HEK293 (cell line): ENCODE measurements at regions not wholly inside any gene's neighbourhood (a gene's known extent, or its start where the extent isn't known, plus 50 kb on each side); places are given as distances from the start of the nearest gene placed in this dataset.

Experiments used
- CTCF ChIA-PET: fragments of 350-600 bp; formaldehyde crosslinking; extraction: SDS; loops from one replicate; lab custom pipeline; 2021; ENCODE audit warnings: antibody characterized with exemption; lab: Yijun Ruan, JAX
- POLR2A ChIA-PET: fragments of 300-600 bp; formaldehyde crosslinking; extraction: SDS; loops from one replicate; lab custom pipeline; 2020; ENCODE audit warnings: antibody characterized with exemption, inconsistent platforms; lab: Yijun Ruan, JAX
- H3K27ac ChIP-seq: fragments of 200-500 bp; sonication (Bioruptor generic); 2 replicates; pipeline ENCODE4 v1.5.1; 2014; ENCODE audit warnings: low read depth, low read length, control low read depth, inconsistent platforms; ENCODE audit errors: extremely low read depth
- H3K36me3 ChIP-seq, 2 experiments: fragments of 200-500 bp in 1 of 2; sonication (Bioruptor generic) in 1 of 2; 1 replicate in 1 of 2; 2 replicates in 1 of 2; pipeline ENCODE4 v1.5.1; 2014 to 2017; ENCODE audit warnings: inconsistent platforms in 2 of 2, low read length in 2 of 2; ENCODE audit not compliant: control insufficient read depth in 2 of 2, insufficient read depth in 1 of 2
- H3K4me1 ChIP-seq: fragments of 200-500 bp; sonication (Bioruptor generic); 2 replicates; pipeline ENCODE4 v1.5.1; 2014; ENCODE audit warnings: mild to moderate bottlenecking, low read length, inconsistent platforms; ENCODE audit not compliant: control insufficient read depth, insufficient read depth
- H3K4me3 ChIP-seq: 2 replicates; pipeline ENCODE4 v1.5.1; 2011; ENCODE audit warnings: low read depth, mild to moderate bottlenecking, control low read depth, low read length, moderate library complexity
- H3K9me3 ChIP-seq: fragments of 200-500 bp; sonication (Bioruptor generic); 2 replicates; pipeline ENCODE4 v1.5.1; 2014; ENCODE audit warnings: low read depth, low read length, inconsistent platforms; ENCODE audit not compliant: control insufficient read depth, insufficient read depth
- GLIS1 ChIP-seq: fragments of 450-650 bp; formaldehyde crosslinking; IDR thresholded peaks from 2 replicates; pipeline ENCODE4 v1.5.1; 2016; ENCODE audit warnings: missing biosample characterization, missing genetic modification characterization
- HOXA7 ChIP-seq: sonication (generic); formaldehyde crosslinking; IDR thresholded peaks from 2 replicates; pipeline ENCODE4 v1.8.1; 2022; ENCODE audit warnings: missing genetic modification reagents, borderline replicate concordance
- KLF7 ChIP-seq: fragments of 450-650 bp; formaldehyde crosslinking; IDR thresholded peaks from 2 replicates; pipeline ENCODE4 v1.5.1; 2016; ENCODE audit warnings: missing biosample characterization, missing genetic modification characterization, borderline replicate concordance
- MEIS1 ChIP-seq: sonication (generic); formaldehyde crosslinking; IDR thresholded peaks from 2 replicates; pipeline ENCODE4 v1.8.1; 2022; ENCODE audit warnings: missing genetic modification reagents, mild to moderate bottlenecking, borderline replicate concordance
- OSR2 ChIP-seq: fragments of 450-650 bp; formaldehyde crosslinking; IDR thresholded peaks from 2 replicates; pipeline ENCODE4 v1.5.1; 2016; ENCODE audit warnings: missing biosample characterization, missing genetic modification characterization
- OVOL3 ChIP-seq: fragments of 450-650 bp; formaldehyde crosslinking; IDR thresholded peaks from 2 replicates; pipeline ENCODE4 v1.5.1; 2016; ENCODE audit warnings: missing biosample characterization, missing genetic modification characterization
- RBAK ChIP-seq: fragments of 450-650 bp; formaldehyde crosslinking; IDR thresholded peaks from 2 replicates; pipeline ENCODE4 v1.5.1; 2016; ENCODE audit warnings: missing biosample characterization, missing genetic modification characterization
- ZNF132 ChIP-seq: fragments of 450-650 bp; formaldehyde crosslinking; IDR thresholded peaks from 2 replicates; pipeline ENCODE4 v1.5.1; 2017; ENCODE audit warnings: missing biosample characterization, missing genetic modification characterization, borderline replicate concordance
- ZNF174 ChIP-seq: fragments of 450-650 bp; formaldehyde crosslinking; IDR thresholded peaks from 2 replicates; pipeline ENCODE4 v1.5.0; 2017; ENCODE audit warnings: missing biosample characterization, mild to moderate bottlenecking, missing genetic modification characterization
- ZNF2 ChIP-seq: fragments of 450-650 bp; formaldehyde crosslinking; IDR thresholded peaks from 2 replicates; pipeline ENCODE4 v1.5.1; 2016; ENCODE audit warnings: missing biosample characterization, missing genetic modification characterization
- ZNF266 ChIP-seq: fragments of 450-650 bp; formaldehyde crosslinking; IDR thresholded peaks from 2 replicates; pipeline ENCODE4 v1.5.1; 2016; ENCODE audit warnings: missing biosample characterization, missing genetic modification characterization, low read depth
- ZNF324 ChIP-seq: fragments of 450-650 bp; formaldehyde crosslinking; IDR thresholded peaks from 2 replicates; pipeline ENCODE4 v1.5.1; 2016; ENCODE audit warnings: missing biosample characterization, missing genetic modification characterization
- ZNF433 ChIP-seq: fragments of 450-650 bp; formaldehyde crosslinking; IDR thresholded peaks from 2 replicates; pipeline ENCODE4 v1.5.1; 2016; ENCODE audit warnings: missing biosample characterization, missing genetic modification characterization, low read depth
- ZNF529 ChIP-seq: fragments of 450-650 bp; formaldehyde crosslinking; IDR thresholded peaks from 2 replicates; pipeline ENCODE4 v1.5.1; 2017; ENCODE audit warnings: missing genetic modification characterization, missing biosample characterization; ENCODE audit not compliant: insufficient replicate concordance
- ZNF548 ChIP-seq: fragments of 450-650 bp; formaldehyde crosslinking; IDR thresholded peaks from 2 replicates; pipeline ENCODE4 v1.5.1; 2016; ENCODE audit warnings: missing biosample characterization, missing genetic modification characterization
- ZNF596 ChIP-seq: fragments of 450-650 bp; IDR thresholded peaks from 2 replicates; pipeline ENCODE4 v1.5.0; 2018; ENCODE audit warnings: missing biosample characterization, mild to moderate bottlenecking, missing genetic modification characterization, moderate library complexity
- ZNF621 ChIP-seq: fragments of 450-650 bp; formaldehyde crosslinking; IDR thresholded peaks from 2 replicates; pipeline ENCODE4 v1.5.1; 2017; ENCODE audit warnings: missing biosample characterization, missing genetic modification characterization
- ZNF768 ChIP-seq: fragments of 450-650 bp; formaldehyde crosslinking; IDR thresholded peaks from 2 replicates; pipeline ENCODE4 v1.5.1; 2018; ENCODE audit warnings: missing biosample characterization, mild to moderate bottlenecking, missing genetic modification characterization
- TF ChIP-seq, protein P1 (sequence below): fragments of 450-650 bp; formaldehyde crosslinking; IDR thresholded peaks from 2 replicates; pipeline ENCODE4 v1.5.1; 2016; ENCODE audit warnings: missing biosample characterization, missing genetic modification characterization, borderline replicate concordance
- TF ChIP-seq, protein P2 (sequence below): fragments of 450-650 bp; formaldehyde crosslinking; IDR thresholded peaks from 2 replicates; pipeline ENCODE4 v1.5.1; 2016; ENCODE audit warnings: missing biosample characterization, missing genetic modification characterization
- TF ChIP-seq, protein P3 (sequence below): fragments of 450-650 bp; formaldehyde crosslinking; IDR thresholded peaks from 2 replicates; pipeline ENCODE4 v1.5.1; 2016; ENCODE audit warnings: missing biosample characterization, missing genetic modification characterization
- TF ChIP-seq, protein P4 (sequence below): fragments of 450-650 bp; formaldehyde crosslinking; IDR thresholded peaks from 2 replicates; pipeline ENCODE4 v1.5.1; 2016; ENCODE audit warnings: missing biosample characterization, missing genetic modification characterization
- TF ChIP-seq, protein P5 (sequence below): fragments of 450-650 bp; formaldehyde crosslinking; IDR thresholded peaks from 2 replicates; pipeline ENCODE4 v1.5.1; 2016; ENCODE audit warnings: missing biosample characterization, missing genetic modification characterization
- TF ChIP-seq, protein P6 (sequence below): fragments of 450-650 bp; formaldehyde crosslinking; IDR thresholded peaks from 2 replicates; pipeline ENCODE4 v1.5.1; 2016; ENCODE audit warnings: missing biosample characterization, missing genetic modification characterization

DNA sequence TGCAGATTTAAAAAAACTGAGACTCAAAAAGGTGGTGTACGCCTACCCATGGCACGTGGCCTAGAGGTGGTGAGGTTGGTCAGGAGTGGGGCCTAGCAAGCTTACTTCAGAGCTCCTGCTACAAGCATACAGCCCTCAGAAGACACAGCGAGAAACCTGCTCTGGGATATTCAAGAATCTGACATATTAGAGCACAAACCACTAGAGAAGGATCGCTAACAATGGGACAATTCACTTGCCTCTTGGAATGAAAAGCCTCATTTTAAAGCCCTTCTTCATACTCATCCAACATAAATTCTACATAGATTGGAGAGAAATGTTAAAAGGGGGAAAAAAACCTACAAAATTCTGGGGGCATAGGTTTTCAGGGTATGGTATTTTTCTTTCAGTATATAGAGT lies 118.0 kb upstream of the ARHGEF3 start (continued):
- TF ChIP-seq, protein P1, sequence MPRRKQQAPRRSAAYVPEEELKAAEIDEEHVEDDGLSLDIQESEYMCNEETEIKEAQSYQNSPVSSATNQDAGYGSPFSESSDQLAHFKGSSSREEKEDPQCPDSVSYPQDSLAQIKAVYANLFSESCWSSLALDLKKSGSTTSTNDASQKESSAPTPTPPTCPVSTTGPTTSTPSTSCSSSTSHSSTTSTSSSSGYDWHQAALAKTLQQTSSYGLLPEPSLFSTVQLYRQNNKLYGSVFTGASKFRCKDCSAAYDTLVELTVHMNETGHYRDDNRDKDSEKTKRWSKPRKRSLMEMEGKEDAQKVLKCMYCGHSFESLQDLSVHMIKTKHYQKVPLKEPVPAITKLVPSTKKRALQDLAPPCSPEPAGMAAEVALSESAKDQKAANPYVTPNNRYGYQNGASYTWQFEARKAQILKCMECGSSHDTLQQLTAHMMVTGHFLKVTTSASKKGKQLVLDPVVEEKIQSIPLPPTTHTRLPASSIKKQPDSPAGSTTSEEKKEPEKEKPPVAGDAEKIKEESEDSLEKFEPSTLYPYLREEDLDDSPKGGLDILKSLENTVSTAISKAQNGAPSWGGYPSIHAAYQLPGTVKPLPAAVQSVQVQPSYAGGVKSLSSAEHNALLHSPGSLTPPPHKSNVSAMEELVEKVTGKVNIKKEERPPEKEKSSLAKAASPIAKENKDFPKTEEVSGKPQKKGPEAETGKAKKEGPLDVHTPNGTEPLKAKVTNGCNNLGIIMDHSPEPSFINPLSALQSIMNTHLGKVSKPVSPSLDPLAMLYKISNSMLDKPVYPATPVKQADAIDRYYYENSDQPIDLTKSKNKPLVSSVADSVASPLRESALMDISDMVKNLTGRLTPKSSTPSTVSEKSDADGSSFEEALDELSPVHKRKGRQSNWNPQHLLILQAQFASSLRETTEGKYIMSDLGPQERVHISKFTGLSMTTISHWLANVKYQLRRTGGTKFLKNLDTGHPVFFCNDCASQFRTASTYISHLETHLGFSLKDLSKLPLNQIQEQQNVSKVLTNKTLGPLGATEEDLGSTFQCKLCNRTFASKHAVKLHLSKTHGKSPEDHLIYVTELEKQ (tag by site-specific recombination) = no peak
- no peak for TF ChIP-seq ZNF621 (tag by site-specific recombination)
- TF ChIP-seq, protein P2, sequence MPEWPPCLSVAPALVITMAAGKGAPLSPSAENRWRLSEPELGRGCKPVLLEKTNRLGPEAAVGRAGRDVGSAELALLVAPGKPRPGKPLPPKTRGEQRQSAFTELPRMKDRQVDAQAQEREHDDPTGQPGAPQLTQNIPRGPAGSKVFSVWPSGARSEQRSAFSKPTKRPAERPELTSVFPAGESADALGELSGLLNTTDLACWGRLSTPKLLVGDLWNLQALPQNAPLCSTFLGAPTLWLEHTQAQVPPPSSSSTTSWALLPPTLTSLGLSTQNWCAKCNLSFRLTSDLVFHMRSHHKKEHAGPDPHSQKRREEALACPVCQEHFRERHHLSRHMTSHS = no peak
- TF ChIP-seq, protein P3, sequence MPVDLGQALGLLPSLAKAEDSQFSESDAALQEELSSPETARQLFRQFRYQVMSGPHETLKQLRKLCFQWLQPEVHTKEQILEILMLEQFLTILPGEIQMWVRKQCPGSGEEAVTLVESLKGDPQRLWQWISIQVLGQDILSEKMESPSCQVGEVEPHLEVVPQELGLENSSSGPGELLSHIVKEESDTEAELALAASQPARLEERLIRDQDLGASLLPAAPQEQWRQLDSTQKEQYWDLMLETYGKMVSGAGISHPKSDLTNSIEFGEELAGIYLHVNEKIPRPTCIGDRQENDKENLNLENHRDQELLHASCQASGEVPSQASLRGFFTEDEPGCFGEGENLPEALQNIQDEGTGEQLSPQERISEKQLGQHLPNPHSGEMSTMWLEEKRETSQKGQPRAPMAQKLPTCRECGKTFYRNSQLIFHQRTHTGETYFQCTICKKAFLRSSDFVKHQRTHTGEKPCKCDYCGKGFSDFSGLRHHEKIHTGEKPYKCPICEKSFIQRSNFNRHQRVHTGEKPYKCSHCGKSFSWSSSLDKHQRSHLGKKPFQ (tag by site-specific recombination) = no peak

DNA sequence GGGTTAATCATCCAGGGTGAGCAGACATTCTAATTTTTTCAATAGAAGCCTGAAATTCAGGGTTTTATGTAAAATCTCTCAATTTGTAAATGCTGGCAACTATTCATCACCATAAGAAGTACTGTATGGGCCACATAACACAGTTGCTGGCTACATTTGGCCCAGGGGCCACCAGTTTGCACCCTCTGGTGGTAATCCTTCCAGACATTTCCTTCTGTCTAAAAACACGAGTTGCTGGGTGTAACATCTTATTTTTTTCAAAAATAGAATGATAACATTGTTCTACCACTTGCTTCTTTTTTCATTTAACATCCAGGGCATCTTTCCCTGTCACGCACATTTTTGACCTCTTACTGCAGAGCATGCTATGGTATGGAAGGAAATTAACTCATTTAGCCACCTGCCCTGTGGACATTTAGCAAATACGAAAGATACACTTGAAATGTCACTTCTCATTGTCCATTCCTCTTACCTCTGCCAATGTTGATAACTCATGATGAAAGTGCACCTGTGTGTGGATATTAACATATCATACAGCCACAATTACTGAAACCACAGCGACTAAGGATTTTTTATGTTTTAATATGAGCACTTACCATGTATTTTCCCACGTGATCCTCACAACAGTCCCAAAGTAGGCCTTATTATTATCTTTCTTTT lies 117.5 kb upstream of the ARHGEF3 start:
- ChIA-PET POLR2A (no interaction called here), CTCF (no interaction called here)
- H3K9me3 ChIP-seq = no peaks in the 10 kb centered on the region
- no peaks in the 10 kb centered on the region; the same call in 1 of the 2 replicates for H3K4me1 ChIP-seq
- no peak overlapping the region for H3K27ac ChIP-seq
- no peak for TF ChIP-seq ZNF266 (tag by site-specific recombination)
- TF ChIP-seq ZNF2 (tag by site-specific recombination) = no peak
- no peak for TF ChIP-seq ZNF768
- TF ChIP-seq ZNF433 = no peak
- no peak for TF ChIP-seq ZNF324 (tag by site-specific recombination)
- TF ChIP-seq, protein P4, sequence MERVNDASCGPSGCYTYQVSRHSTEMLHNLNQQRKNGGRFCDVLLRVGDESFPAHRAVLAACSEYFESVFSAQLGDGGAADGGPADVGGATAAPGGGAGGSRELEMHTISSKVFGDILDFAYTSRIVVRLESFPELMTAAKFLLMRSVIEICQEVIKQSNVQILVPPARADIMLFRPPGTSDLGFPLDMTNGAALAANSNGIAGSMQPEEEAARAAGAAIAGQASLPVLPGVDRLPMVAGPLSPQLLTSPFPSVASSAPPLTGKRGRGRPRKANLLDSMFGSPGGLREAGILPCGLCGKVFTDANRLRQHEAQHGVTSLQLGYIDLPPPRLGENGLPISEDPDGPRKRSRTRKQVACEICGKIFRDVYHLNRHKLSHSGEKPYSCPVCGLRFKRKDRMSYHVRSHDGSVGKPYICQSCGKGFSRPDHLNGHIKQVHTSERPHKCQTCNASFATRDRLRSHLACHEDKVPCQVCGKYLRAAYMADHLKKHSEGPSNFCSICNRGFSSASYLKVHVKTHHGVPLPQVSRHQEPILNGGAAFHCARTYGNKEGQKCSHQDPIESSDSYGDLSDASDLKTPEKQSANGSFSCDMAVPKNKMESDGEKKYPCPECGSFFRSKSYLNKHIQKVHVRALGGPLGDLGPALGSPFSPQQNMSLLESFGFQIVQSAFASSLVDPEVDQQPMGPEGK = no peak
- TF ChIP-seq ZNF529 (tag by site-specific recombination) = no peak
- no peak for TF ChIP-seq MEIS1 (CRISPR knock-in tag)
- TF ChIP-seq ZNF174 (tag by site-specific recombination) = no peak
- no peak for TF ChIP-seq KLF7 (tag by site-specific recombination)
- TF ChIP-seq ZNF548 (tag by site-specific recombination) = no peak
- TF ChIP-seq OSR2 (tag by site-specific recombination) = no peak
- TF ChIP-seq, protein P5, sequence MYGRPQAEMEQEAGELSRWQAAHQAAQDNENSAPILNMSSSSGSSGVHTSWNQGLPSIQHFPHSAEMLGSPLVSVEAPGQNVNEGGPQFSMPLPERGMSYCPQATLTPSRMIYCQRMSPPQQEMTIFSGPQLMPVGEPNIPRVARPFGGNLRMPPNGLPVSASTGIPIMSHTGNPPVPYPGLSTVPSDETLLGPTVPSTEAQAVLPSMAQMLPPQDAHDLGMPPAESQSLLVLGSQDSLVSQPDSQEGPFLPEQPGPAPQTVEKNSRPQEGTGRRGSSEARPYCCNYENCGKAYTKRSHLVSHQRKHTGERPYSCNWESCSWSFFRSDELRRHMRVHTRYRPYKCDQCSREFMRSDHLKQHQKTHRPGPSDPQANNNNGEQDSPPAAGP (tag by site-specific recombination) = no peak
- no peak for TF ChIP-seq HOXA7 (CRISPR knock-in tag)
- TF ChIP-seq, protein P6, sequence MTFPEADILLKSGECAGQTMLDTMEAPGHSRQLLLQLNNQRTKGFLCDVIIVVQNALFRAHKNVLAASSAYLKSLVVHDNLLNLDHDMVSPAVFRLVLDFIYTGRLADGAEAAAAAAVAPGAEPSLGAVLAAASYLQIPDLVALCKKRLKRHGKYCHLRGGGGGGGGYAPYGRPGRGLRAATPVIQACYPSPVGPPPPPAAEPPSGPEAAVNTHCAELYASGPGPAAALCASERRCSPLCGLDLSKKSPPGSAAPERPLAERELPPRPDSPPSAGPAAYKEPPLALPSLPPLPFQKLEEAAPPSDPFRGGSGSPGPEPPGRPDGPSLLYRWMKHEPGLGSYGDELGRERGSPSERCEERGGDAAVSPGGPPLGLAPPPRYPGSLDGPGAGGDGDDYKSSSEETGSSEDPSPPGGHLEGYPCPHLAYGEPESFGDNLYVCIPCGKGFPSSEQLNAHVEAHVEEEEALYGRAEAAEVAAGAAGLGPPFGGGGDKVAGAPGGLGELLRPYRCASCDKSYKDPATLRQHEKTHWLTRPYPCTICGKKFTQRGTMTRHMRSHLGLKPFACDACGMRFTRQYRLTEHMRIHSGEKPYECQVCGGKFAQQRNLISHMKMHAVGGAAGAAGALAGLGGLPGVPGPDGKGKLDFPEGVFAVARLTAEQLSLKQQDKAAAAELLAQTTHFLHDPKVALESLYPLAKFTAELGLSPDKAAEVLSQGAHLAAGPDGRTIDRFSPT (tag by site-specific recombination) = no peak
- no peak for TF ChIP-seq GLIS1
- TF ChIP-seq ZNF132 (tag by site-specific recombination) = no peak
- TF ChIP-seq OVOL3 (tag by site-specific recombination) = no peak
- no peak for TF ChIP-seq RBAK
- no peak for TF ChIP-seq ZNF596
- H3K36me3 ChIP-seq = no peaks in the 10 kb centered on the region
- no peak overlapping the region for H3K4me3 ChIP-seq
